Activated CD4-positive, alpha-beta memory T cell treated with anti-CD3 and anti-CD28 coated beads, Interleukin-2, amount 10 ng/mL, durations not matched to agents 7 days and 5 days (primary cell): ENCODE measurements at regions not wholly inside any gene's neighbourhood (a gene's known extent, or its start where the extent isn't known, plus 50 kb on each side); places are given as distances from the start of the nearest gene placed in this dataset.

Source experiments
- CTCF ChIA-PET: fragments of 350-600 bp; sonication (Branson Sonifier 250); formaldehyde crosslinking; loops from one replicate; lab custom pipeline; 2021; ENCODE audit warnings: antibody characterized with exemption, inconsistent platforms; lab: Charles Lee
- POLR2A ChIA-PET: fragments of 350-600 bp; sonication (Branson Sonifier 250); formaldehyde crosslinking; loops from one replicate; lab custom pipeline; 2021; ENCODE audit warnings: antibody characterized with exemption; lab: Charles Lee
- DNase-seq: peaks from one replicate; pipeline ENCODE4 v3.0.0-alpha.2; 2020
- H3K27ac Mint-ChIP-seq: one replicate; pipeline ENCODE4 v1.8.0; 2021; ENCODE audit warnings: mild to moderate bottlenecking, mixed read lengths
- H3K27me3 Mint-ChIP-seq: one replicate; pipeline ENCODE4 v1.8.0; 2021; ENCODE audit warnings: mixed read lengths
- H3K36me3 Mint-ChIP-seq: one replicate; pipeline ENCODE4 v1.8.0; 2021; ENCODE audit warnings: low read depth, mixed read lengths
- H3K4me1 Mint-ChIP-seq: one replicate; pipeline ENCODE4 v1.8.0; 2021; ENCODE audit warnings: mixed read lengths
- H3K4me3 Mint-ChIP-seq: one replicate; pipeline ENCODE4 v1.8.0; 2021; ENCODE audit warnings: mild to moderate bottlenecking, mixed read lengths
- H3K9me3 Mint-ChIP-seq: one replicate; pipeline ENCODE4 v1.8.0; 2021; ENCODE audit warnings: mixed read lengths

DNA sequence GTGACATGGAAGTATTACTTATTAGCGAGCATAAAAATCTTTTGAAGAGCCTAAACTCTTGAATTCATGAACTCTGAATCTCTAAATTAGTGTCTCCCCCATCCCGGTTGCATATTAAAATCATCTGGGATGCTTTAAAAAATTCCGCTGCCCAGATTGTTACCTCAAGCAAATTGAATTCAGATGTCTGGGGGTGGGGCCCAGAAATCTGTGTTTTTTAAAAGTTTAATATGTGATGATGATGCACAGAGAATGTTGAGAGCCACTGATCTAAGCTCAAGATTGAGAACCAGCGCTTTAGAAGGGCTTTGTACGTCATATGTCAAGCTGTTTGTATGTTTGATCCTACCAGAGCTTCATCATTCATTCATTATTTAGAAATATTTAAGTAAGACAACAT lies 446.8 kb downstream of the NUF2 start:
- CTCF ChIA-PET = interaction anchor here (0.5 kb wide), 1 partner anchor 1303 kb away, joined by 3 read pairs; no protein-coding TSS in a partner anchor
- Mint-ChIP-seq H3K27ac (no peak overlapping the region), H3K27me3 (no peaks in the 10 kb centered on the region)

DNA sequence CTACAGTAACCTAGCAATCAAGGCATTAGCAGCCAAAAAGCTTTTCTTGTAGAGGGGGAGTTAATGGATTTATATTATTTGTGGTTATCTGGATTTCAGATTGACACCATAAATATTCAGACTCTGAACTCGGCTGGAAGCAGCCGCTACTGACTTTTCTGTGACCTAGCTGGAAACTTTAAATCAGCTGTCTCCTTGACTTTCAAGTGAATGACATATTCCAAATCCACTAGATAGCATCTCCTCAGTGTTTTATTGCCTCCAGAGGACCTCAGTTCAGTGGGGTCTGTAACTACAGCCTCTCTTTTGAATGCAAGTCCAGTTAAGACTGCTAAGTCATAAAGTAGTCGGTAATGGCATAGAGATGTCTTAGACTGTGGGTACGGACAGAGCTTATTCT lies 448.5 kb downstream of the NUF2 start:
- H3K4me1 Mint-ChIP-seq = no peaks in the 10 kb centered on the region
- H3K4me3 Mint-ChIP-seq = no peak overlapping the region
- ChIA-PET POLR2A (no interaction called here), CTCF (no interaction called here)
- no peaks in the 10 kb centered on the region for H3K9me3 Mint-ChIP-seq
- no peaks in the 10 kb centered on the region for H3K36me3 Mint-ChIP-seq
- DNase-seq = no peak
- no peaks in the 10 kb centered on the region for H3K27me3 Mint-ChIP-seq
- H3K27ac Mint-ChIP-seq = no peak overlapping the region

More for the DNA sequence above, 446.8 kb downstream of the NUF2 start:
- H3K4me1 Mint-ChIP-seq = no peaks in the 10 kb centered on the region
- H3K36me3 Mint-ChIP-seq = no peaks in the 10 kb centered on the region
- peaks cover 2% of the 10 kb centered on the region for H3K9me3 Mint-ChIP-seq
- POLR2A ChIA-PET = no interaction called here
- no peak overlapping the region for H3K4me3 Mint-ChIP-seq
- no peak for DNase-seq

DNA sequence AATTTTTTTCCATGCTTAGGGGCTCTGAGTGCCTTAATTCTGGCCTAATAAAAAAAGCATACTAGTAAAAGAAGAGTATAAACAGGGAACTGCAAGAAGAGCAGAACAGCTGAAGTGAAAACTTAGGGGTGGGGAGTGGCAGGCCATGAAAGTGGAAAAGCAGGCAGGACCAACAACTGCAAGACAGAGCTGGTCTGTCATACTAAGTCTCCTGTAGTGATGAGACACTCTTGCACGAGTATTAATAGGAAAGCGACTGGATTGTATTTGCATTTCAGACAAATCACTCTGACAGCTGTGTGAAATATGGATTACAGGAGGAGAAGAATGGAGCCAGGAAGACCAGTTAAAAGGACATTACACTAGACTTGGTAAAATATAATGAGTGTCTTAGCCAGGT lies 449.9 kb downstream of the NUF2 start:
- H3K9me3 Mint-ChIP-seq = no peaks in the 10 kb centered on the region
- ChIA-PET POLR2A (no interaction called here), CTCF (no interaction called here)
- H3K36me3 Mint-ChIP-seq = no peaks in the 10 kb centered on the region
- H3K4me3 Mint-ChIP-seq = no peak overlapping the region
- no peak for DNase-seq
- no peaks in the 10 kb centered on the region for H3K4me1 Mint-ChIP-seq
- H3K27me3 Mint-ChIP-seq = no peaks in the 10 kb centered on the region
- no peak overlapping the region for H3K27ac Mint-ChIP-seq

DNA sequence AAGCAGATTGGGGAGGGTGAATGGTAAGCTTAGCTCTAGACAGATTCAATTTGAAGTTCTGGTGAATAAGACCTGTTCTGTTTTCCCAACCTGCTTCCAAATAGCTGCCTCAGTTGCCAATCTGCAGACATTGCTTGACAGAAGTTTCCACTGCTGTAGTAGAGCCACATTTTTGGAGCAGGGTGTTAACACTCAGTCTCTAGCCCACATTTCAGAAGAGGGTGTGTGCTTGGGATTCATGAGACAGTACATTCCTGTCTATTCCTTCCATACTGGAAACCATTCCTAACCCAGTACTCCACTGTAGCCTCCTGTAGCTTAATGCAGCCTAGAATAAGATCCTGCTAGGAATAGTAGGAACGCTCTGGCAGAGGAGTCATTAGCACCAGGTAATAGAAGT lies 450.5 kb downstream of the NUF2 start:
- H3K4me3 Mint-ChIP-seq = no peak overlapping the region
- H3K27me3 Mint-ChIP-seq = no peaks in the 10 kb centered on the region
- H3K4me1 Mint-ChIP-seq = no peaks in the 10 kb centered on the region
- POLR2A ChIA-PET = no interaction called here
- no peak for DNase-seq
- CTCF ChIA-PET = no interaction called here
- H3K27ac Mint-ChIP-seq = no peak overlapping the region
- no peaks in the 10 kb centered on the region for H3K36me3 Mint-ChIP-seq
- H3K9me3 Mint-ChIP-seq = no peaks in the 10 kb centered on the region

DNA sequence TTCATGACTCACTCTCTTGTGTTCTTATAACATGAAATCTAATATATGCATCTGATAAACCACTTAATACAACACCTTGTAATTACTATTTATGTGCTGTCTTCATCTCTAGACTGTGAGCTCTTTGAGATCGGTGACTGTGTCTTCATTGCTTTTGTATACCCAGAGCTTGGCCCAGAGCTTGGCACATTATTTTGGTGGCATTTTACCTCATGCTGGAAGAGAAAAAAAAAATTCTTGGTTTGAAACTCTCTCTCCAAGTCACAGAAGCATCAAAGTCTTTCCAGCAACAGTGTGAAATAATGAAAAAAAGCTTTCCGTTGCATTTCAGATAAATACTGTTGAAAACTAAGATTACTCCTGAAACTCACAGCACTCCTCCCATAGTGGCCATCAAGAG lies 451.6 kb downstream of the NUF2 start:
- H3K36me3 Mint-ChIP-seq = no peaks in the 10 kb centered on the region
- no peak overlapping the region for H3K27ac Mint-ChIP-seq
- no peak overlapping the region for H3K4me3 Mint-ChIP-seq
- no peak for DNase-seq
- no peaks in the 10 kb centered on the region for H3K27me3 Mint-ChIP-seq
- H3K9me3 Mint-ChIP-seq = no peaks in the 10 kb centered on the region
- CTCF ChIA-PET = no interaction called here
- POLR2A ChIA-PET = no interaction called here
- no peaks in the 10 kb centered on the region for H3K4me1 Mint-ChIP-seq

DNA sequence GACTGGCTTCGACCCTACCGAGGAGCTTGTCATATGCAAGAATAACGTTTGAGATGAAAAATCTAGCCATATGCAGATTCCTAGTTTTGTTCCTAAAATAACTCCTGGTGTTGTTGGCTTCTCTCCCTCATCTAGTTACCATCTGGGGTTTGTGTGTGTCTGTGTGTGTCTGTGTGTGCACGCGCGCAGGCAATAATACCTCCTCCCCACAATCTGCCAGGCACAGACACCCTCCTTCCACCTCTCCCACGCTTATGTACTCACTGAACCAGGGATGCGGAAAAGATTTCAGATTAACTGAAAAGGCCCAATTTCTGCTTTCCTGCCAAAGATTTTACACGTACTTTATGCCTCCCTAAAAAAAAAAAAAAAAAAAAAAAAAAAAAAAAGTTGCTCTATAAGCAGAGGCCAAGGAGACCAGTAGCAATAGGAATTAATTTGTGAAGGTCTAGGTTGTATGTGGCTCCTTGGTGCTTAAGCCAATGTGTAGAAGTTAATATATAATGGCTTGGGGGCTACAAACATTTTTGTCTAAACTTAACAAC lies 452.7 kb downstream of the NUF2 start:
- Mint-ChIP-seq H3K36me3 (no peaks in the 10 kb centered on the region), H3K4me3 (no peak overlapping the region), H3K27me3 (no peaks in the 10 kb centered on the region), H3K27ac (no peak overlapping the region), H3K4me1 (no peaks in the 10 kb centered on the region), H3K9me3 (no peaks in the 10 kb centered on the region)
- DNase-seq = no peak
- CTCF ChIA-PET = no interaction called here
- POLR2A ChIA-PET = no interaction called here

DNA sequence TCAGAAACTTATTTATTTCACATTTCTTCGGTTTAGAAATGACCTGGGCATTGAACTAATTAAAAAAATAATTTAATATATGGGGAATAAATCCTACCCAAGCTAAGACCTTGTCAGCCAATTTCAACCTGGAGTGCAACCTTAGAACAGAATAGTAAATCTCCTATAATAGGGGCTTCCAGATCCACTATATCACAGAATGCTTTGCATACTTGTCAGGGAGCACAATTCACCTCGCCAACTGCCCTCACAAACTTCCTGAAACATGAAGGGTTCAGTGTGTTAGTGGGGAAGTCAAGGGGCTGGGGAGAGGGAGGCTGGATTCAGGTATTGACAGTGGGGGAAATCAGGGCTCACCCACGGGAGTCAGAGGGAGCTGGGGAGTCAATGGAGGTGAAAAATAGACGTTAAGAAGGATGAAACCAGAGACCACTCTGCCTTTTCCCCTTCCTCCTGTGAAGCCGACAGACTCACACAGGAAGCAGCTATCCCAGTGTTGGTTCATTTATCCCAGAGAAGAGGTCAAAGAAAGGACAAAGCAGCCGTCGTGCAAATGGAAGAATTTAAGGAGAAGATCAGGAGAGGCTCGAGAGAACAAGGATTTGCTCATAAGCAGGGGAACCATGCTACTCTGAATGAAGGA lies 453.3 kb downstream of the NUF2 start:
- Mint-ChIP-seq H3K27me3 (no peaks in the 10 kb centered on the region), H3K9me3 (no peaks in the 10 kb centered on the region), H3K27ac (no peak overlapping the region), H3K36me3 (no peaks in the 10 kb centered on the region), H3K4me3 (no peak overlapping the region), H3K4me1 (no peaks in the 10 kb centered on the region)
- no peak for DNase-seq
- POLR2A ChIA-PET = no interaction called here
- CTCF ChIA-PET = no interaction called here

DNA sequence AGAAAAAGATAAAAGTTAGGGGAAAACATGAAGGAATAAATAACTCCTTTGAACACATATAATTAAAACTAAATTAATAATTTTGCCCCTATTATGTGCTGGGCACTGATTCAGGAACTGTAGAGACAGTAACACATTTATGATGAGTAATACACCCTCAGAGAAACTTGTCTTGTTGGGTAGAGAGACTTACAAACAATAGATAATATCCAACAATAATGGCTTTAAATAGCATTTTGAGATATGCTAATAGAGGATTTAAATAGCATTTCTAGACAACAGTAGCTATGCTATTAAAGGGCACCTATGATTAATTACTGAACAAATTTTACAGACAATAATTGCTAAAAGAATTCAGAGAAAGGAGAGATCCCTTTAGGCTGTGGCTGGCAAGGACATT lies 455.5 kb downstream of the NUF2 start:
- H3K4me1 Mint-ChIP-seq = no peaks in the 10 kb centered on the region
- no peaks in the 10 kb centered on the region for H3K36me3 Mint-ChIP-seq
- CTCF ChIA-PET = no interaction called here
- no peaks in the 10 kb centered on the region for H3K27me3 Mint-ChIP-seq
- DNase-seq = no peak
- no peaks in the 10 kb centered on the region for H3K9me3 Mint-ChIP-seq
- H3K27ac Mint-ChIP-seq = no peak overlapping the region
- H3K4me3 Mint-ChIP-seq = no peak overlapping the region
- POLR2A ChIA-PET = no interaction called here

DNA sequence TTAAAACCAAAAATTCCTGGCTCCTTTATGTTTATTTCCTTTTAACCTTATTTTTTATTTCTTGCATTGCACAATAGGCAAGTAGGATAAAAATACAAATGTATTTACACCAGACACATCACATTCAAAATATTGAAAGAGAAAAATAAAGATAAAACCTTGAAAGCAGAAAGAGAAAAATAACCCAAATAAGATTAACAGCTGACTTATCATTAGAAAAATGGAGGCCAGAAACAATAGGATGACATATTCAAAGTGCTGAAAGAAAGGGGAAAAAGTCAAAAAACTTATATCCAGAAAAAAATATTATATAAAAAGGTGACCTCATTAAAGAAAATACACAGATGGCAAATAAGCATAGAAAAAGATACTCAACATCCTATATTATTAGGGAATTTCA lies 459.4 kb downstream of the NUF2 start:
- ChIA-PET POLR2A (no interaction called here), CTCF (no interaction called here)
- H3K4me3 Mint-ChIP-seq = no peak overlapping the region
- DNase-seq = no peak
- no peaks in the 10 kb centered on the region for H3K9me3 Mint-ChIP-seq
- no peaks in the 10 kb centered on the region for H3K4me1 Mint-ChIP-seq
- no peaks in the 10 kb centered on the region for H3K36me3 Mint-ChIP-seq
- no peak overlapping the region for H3K27ac Mint-ChIP-seq
- H3K27me3 Mint-ChIP-seq = no peaks in the 10 kb centered on the region

DNA sequence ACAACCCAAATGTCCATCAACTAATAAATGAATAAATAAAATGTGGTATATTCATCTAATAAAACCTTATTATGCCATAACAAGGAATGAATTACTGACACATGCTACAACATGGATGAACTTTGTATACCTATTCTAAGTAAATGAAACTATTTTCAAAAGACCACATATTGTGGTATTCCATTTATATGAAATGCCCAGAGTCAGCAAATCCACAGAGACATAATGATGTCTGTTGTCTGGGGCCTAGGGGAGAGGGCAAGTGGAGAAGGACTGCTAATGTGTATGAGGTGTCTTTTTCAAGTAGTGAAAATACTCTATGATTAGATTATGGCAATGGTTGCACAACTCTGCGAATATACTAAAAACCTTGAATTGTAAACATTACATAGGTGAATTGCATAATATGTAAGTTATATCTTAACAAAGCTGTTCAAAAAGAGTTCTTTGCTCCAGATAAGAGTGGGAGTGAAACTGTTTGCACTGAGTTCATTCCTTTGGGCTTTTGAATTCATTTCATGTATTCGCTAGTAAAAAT lies 464.2 kb downstream of the NUF2 start:
- Mint-ChIP-seq H3K36me3 (no peaks in the 10 kb centered on the region), H3K27me3 (no peaks in the 10 kb centered on the region), H3K9me3 (no peaks in the 10 kb centered on the region), H3K4me3 (no peak overlapping the region), H3K27ac (no peak overlapping the region), H3K4me1 (no peaks in the 10 kb centered on the region)
- ChIA-PET CTCF (no interaction called here), POLR2A (no interaction called here)
- DNase-seq = no peak

DNA sequence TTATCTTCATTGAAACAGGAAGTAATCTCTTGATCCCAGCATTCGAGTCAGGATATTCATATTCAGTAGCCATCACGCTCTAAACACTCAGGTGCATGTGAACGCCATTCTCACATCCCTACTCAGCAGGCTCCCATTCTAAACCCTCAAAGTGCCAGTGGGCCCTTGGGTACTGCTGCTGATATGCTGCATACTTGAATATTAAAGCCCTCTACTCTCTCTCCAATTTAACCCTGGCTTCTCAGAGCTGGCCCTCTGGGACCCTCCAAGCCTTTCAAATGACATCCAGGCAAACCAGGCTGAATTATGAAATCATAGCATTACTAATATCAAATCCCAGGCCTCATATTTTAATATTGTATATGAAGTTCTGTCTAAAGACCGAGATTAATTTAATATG lies 468.2 kb downstream of the NUF2 start:
- Mint-ChIP-seq H3K9me3 (no peaks in the 10 kb centered on the region), H3K4me3 (no peak overlapping the region), H3K36me3 (no peaks in the 10 kb centered on the region), H3K4me1 (no peaks in the 10 kb centered on the region), H3K27me3 (no peaks in the 10 kb centered on the region), H3K27ac (no peak overlapping the region)
- CTCF ChIA-PET = no interaction called here
- no peak for DNase-seq
- POLR2A ChIA-PET = no interaction called here

DNA sequence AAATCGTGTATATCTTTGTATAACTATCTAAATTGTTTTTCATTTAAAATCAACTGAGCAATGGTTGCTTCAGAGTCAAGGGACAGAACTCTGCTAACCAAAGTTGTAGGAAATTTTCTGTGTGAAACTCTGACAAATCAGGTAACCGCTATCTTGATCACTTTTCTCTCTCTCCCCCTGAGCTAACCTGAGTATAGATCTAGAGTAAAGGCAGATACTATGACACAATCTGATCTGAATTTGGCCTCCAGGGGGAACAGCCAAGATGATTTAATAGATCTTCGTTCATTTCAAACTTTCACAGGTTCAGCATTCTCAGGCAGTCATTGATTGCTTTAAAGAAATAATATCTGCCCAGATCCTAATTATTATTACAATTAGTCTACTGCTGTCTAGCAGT lies 472.8 kb downstream of the NUF2 start:
- Mint-ChIP-seq H3K27me3 (no peaks in the 10 kb centered on the region), H3K27ac (no peak overlapping the region), H3K9me3 (peaks cover 2% of the 10 kb centered on the region), H3K4me3 (no peak overlapping the region), H3K36me3 (no peaks in the 10 kb centered on the region), H3K4me1 (no peaks in the 10 kb centered on the region)
- POLR2A ChIA-PET = no interaction called here
- CTCF ChIA-PET = no interaction called here
- no peak for DNase-seq

DNA sequence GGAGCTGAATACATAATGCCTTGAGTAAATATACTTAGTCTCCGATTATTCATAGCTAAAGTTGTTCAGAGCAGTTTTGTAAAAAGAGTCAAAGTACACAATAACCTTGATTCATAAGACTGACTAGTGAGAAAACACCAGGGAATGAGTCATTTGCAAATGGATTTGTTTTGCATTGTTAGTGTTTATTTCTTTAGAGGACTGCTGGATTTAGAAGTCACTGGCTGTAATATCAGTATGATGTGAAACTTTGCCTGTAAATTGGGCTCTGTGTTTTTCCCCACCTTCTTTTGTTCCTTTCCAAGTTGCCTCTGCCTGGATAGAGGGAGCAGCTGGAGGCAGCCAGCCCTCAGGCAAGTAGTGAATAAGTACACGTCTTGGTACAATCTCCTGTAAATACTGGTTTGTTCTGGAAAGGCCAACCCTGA lies 474.7 kb downstream of the NUF2 start:
- Mint-ChIP-seq H3K4me3 (no peak overlapping the region), H3K27ac (no peak overlapping the region), H3K9me3 (peaks cover 2% of the 10 kb centered on the region), H3K4me1 (no peaks in the 10 kb centered on the region), H3K36me3 (no peaks in the 10 kb centered on the region), H3K27me3 (no peaks in the 10 kb centered on the region)
- no peak for DNase-seq
- CTCF ChIA-PET = no interaction called here
- POLR2A ChIA-PET = no interaction called here

DNA sequence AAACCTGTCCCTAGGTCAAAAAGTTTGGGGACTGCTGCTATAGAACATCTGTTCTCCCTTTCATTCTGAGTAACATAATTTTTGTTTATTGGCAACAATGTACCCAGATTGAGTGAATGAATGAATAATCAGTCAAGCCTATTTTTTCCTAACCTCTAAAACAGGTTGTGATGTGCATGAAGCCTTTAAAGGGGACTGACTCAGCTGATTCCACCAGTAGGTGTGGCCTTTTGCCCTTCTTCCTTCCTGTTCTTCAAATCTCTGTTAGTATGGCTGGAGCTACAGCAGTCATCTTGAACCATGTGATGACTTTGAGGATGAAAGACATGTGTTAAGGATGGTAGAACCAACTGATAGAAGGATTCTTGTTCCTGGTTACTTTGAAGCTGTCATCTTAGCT lies 476.1 kb downstream of the NUF2 start:
- Mint-ChIP-seq H3K27me3 (no peaks in the 10 kb centered on the region), H3K4me3 (no peak overlapping the region), H3K9me3 (peaks cover 2% of the 10 kb centered on the region), H3K36me3 (no peaks in the 10 kb centered on the region), H3K4me1 (no peaks in the 10 kb centered on the region), H3K27ac (no peak overlapping the region)
- CTCF ChIA-PET = no interaction called here
- no peak for DNase-seq
- POLR2A ChIA-PET = no interaction called here
